ENCODE measurements at regions not wholly inside any gene's neighbourhood (a gene's known extent, or its start where the extent isn't known, plus 50 kb on each side); places are given as distances from the start of the nearest gene placed in this dataset.

- TF ChIP-seq, protein P1, sequence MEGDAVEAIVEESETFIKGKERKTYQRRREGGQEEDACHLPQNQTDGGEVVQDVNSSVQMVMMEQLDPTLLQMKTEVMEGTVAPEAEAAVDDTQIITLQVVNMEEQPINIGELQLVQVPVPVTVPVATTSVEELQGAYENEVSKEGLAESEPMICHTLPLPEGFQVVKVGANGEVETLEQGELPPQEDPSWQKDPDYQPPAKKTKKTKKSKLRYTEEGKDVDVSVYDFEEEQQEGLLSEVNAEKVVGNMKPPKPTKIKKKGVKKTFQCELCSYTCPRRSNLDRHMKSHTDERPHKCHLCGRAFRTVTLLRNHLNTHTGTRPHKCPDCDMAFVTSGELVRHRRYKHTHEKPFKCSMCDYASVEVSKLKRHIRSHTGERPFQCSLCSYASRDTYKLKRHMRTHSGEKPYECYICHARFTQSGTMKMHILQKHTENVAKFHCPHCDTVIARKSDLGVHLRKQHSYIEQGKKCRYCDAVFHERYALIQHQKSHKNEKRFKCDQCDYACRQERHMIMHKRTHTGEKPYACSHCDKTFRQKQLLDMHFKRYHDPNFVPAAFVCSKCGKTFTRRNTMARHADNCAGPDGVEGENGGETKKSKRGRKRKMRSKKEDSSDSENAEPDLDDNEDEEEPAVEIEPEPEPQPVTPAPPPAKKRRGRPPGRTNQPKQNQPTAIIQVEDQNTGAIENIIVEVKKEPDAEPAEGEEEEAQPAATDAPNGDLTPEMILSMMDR (IDR thresholded peaks at IDR 0.05), result no peak
- no peak for TF ChIP-seq POLR2A (IDR thresholded peaks at IDR 0.05)
Measured at GRCh38 chr4:43331226-43332051, 438.9 kb downstream of the GRXCR1 start.
